Neural cell (in vitro differentiated cells): ENCODE measurements at regions not wholly inside any gene's neighbourhood (a gene's known extent, or its start where the extent isn't known, plus 50 kb on each side); places are given as distances from the start of the nearest gene placed in this dataset.

Source experiments
- H2AFZ ChIP-seq: fragments of 200-600, 300-800 bp; sonication (generic), shearing (Covaris generic); 2 replicates; pipeline ENCODE4 v1.6.0; 2014; ENCODE audit warnings: low read depth, mild to moderate bottlenecking, antibody characterized with exemption, low read length, moderate library complexity
- H3F3A ChIP-seq: fragments of 200-600 bp; shearing (Covaris generic); 2 replicates; pipeline ENCODE4 v1.6.1; 2016; ENCODE audit warnings: mild to moderate bottlenecking, moderate library complexity, mixed read lengths, antibody characterized with exemption, low read length; ENCODE audit not compliant: insufficient read depth, poor library complexity, severe bottlenecking
- H3K27ac ChIP-seq: fragments of 200-600, 300-800 bp; sonication (generic), shearing (Covaris generic); 2 replicates; pipeline ENCODE4 v1.5.1; 2014; ENCODE audit warnings: mild to moderate bottlenecking, low read length, moderate library complexity
- H3K27me3 ChIP-seq: fragments of 300-800, 200-600 bp; sonication (generic), shearing (Covaris generic); 2 replicates; pipeline ENCODE4 v1.6.0; 2014; ENCODE audit warnings: mild to moderate bottlenecking, low read depth, low read length, moderate library complexity; ENCODE audit not compliant: insufficient read depth
- H3K36me3 ChIP-seq: fragments of 300-800, 200-600 bp; sonication (generic), shearing (Covaris generic); 2 replicates; pipeline ENCODE4 v1.5.1; 2014; ENCODE audit warnings: mild to moderate bottlenecking, antibody characterized with exemption, low read length, moderate library complexity; ENCODE audit not compliant: insufficient read depth
- H3K4me2 ChIP-seq: fragments of 300-800, 200-600 bp; sonication (generic), shearing (Covaris generic); 2 replicates; pipeline ENCODE4 v1.6.0; 2014; ENCODE audit warnings: mild to moderate bottlenecking, low read length
- H3K4me3 ChIP-seq: fragments of 300-800, 200-600 bp; sonication (generic), shearing (Covaris generic); 2 replicates; pipeline ENCODE4 v1.5.1; 2014; ENCODE audit warnings: mild to moderate bottlenecking, low read length, moderate library complexity
- H3K79me2 ChIP-seq: fragments of 200-600 bp; shearing (Covaris generic); replicated peaks from 2 replicates; pipeline ENCODE4 v1.6.0; 2014; ENCODE audit warnings: mild to moderate bottlenecking, low read length, moderate library complexity; ENCODE audit not compliant: insufficient read depth
- H3K9ac ChIP-seq: fragments of 300-800, 200-600 bp; sonication (generic), shearing (Covaris generic); 2 replicates; pipeline ENCODE4 v1.6.1; 2016; ENCODE audit warnings: mild to moderate bottlenecking, low read length, mixed read lengths
- H3K9me2 ChIP-seq: fragments of 200-600 bp; shearing (Covaris generic); 2 replicates; pipeline ENCODE4 v1.6.1; 2016; ENCODE audit warnings: mild to moderate bottlenecking, low read length, mixed read lengths; ENCODE audit not compliant: insufficient read depth
- H3K9me3 ChIP-seq: fragments of 200-600, 300-800 bp; sonication (generic), shearing (Covaris generic); 2 replicates; pipeline ENCODE4 v1.6.1; 2016; ENCODE audit warnings: mild to moderate bottlenecking, mixed run types, low read length, moderate library complexity, mixed read lengths
- H4K20me1 ChIP-seq: fragments of 200-600 bp; shearing (Covaris generic); 2 replicates; pipeline ENCODE4 v1.6.1; 2016; ENCODE audit warnings: mild to moderate bottlenecking, mixed run types; ENCODE audit not compliant: insufficient read depth
- CTCF ChIP-seq: fragments of 450-650 bp; IDR thresholded peaks from 2 replicates; pipeline ENCODE4 v1.5.1; 2014; ENCODE audit warnings: antibody characterized with exemption, mild to moderate bottlenecking, moderate library complexity; ENCODE audit not compliant: poor library complexity, severe bottlenecking
- EP300 ChIP-seq: fragments of 450-650 bp; conservative IDR thresholded peaks from 2 replicates; pipeline ENCODE4 v1.6.1; 2014; ENCODE audit warnings: antibody characterized with exemption, mild to moderate bottlenecking, moderate library complexity; ENCODE audit not compliant: poor library complexity, severe bottlenecking
- EZH2 ChIP-seq: fragments of 200-600, 300-800 bp; shearing (Covaris generic), sonication (generic); IDR thresholded peaks from 2 replicates; pipeline ENCODE4 v1.6.1; 2014; ENCODE audit warnings: antibody characterized with exemption, low read length, borderline replicate concordance, mild to moderate bottlenecking; ENCODE audit not compliant: insufficient read depth, poor library complexity, severe bottlenecking
- MXI1 ChIP-seq: fragments of 450-650 bp; conservative IDR thresholded peaks from 2 replicates; pipeline ENCODE4 v1.6.1; 2014; ENCODE audit warnings: antibody characterized with exemption, mild to moderate bottlenecking; ENCODE audit not compliant: poor library complexity, severe bottlenecking
- POLR2AphosphoS5 ChIP-seq: IDR thresholded peaks from 2 replicates; pipeline ENCODE4 v1.6.1; 2012
- RAD21 ChIP-seq: fragments of 450-650 bp; conservative IDR thresholded peaks from 2 replicates; pipeline ENCODE4 v1.6.1; 2014; ENCODE audit warnings: antibody characterized with exemption, mild to moderate bottlenecking, moderate library complexity
- REST ChIP-seq: IDR thresholded peaks from 2 replicates; pipeline ENCODE4 v1.6.1; 2012; ENCODE audit warnings: borderline replicate concordance
- SMC3 ChIP-seq: fragments of 450-650 bp; conservative IDR thresholded peaks from 2 replicates; pipeline ENCODE4 v1.6.1; 2014; ENCODE audit warnings: antibody characterized with exemption, mild to moderate bottlenecking, moderate library complexity; ENCODE audit not compliant: poor library complexity
- TAF1 ChIP-seq: IDR thresholded peaks from 2 replicates; pipeline ENCODE4 v1.6.1; 2012; ENCODE audit warnings: low read depth

GRCh38 chr15:72998226-72998625 is 54.0 kb upstream of the NEO1 start:
- no peaks in the 10 kb centered on the region for H3K36me3 ChIP-seq
- H3K79me2 ChIP-seq: no peaks in the 10 kb centered on the region
- H3K4me2 ChIP-seq: no peak overlapping the region
- no peak overlapping the region for H3K4me3 ChIP-seq
- no peak overlapping the region for H3K27ac ChIP-seq
- TF ChIP-seq EZH2 (no peak), SMC3 (no peak), REST (no peak), RAD21 (no peak), EP300 (no peak), TAF1 (no peak), MXI1 (no peak), CTCF (no peak), POLR2AphosphoS5 (no peak)
- no peaks in the 10 kb centered on the region for H3F3A ChIP-seq
- H2AFZ ChIP-seq: no peak overlapping the region
- H3K9me2 ChIP-seq: no peaks in the 10 kb centered on the region
- H4K20me1 ChIP-seq: no peaks in the 10 kb centered on the region
- no peak overlapping the region for H3K9ac ChIP-seq
- no peaks in the 10 kb centered on the region for H3K27me3 ChIP-seq
- H3K9me3 ChIP-seq: no peaks in the 10 kb centered on the region

- TF ChIP-seq RAD21 (no peak), REST (no peak), CTCF (no peak), TAF1 (no peak), POLR2AphosphoS5 (no peak), EZH2 (no peak), EP300 (no peak), SMC3 (no peak), MXI1 (no peak)
- H3K27ac ChIP-seq: no peak overlapping the region
- no peaks in the 10 kb centered on the region for H3F3A ChIP-seq
These were observed 56.4 kb upstream of the NEO1 start for GRCh38 chr15:72995849-72996248.

More at GRCh38 chr15:72995849-72996248, 56.4 kb upstream of the NEO1 start:
- H3K9me3 ChIP-seq: no peaks in the 10 kb centered on the region
- no peaks in the 10 kb centered on the region for H4K20me1 ChIP-seq
- no peaks in the 10 kb centered on the region for H3K9me2 ChIP-seq
- no peak overlapping the region for H3K4me2 ChIP-seq
- H3K9ac ChIP-seq: no peak overlapping the region
- H2AFZ ChIP-seq: no peak overlapping the region
- H3K79me2 ChIP-seq: no peaks in the 10 kb centered on the region
- H3K4me3 ChIP-seq: no peak overlapping the region
- no peaks in the 10 kb centered on the region for H3K27me3 ChIP-seq
- H3K36me3 ChIP-seq: no peaks in the 10 kb centered on the region
